GM18867 (cell line): ENCODE measurements at regions not wholly inside any gene's neighbourhood (a gene's known extent, or its start where the extent isn't known, plus 50 kb on each side); places are given as distances from the start of the nearest gene placed in this dataset.

Experiments
- ATAC-seq: cut with Tn5 transposase; IDR thresholded peaks from one replicate; pipeline ENCODE4 v1.9.1; 2021; ENCODE audit warnings: mild to moderate bottlenecking, moderate library complexity; ENCODE audit not compliant: unreplicated experiment

- no peak for ATAC-seq
Measured at GRCh38 chrX:39740078-39740477, 357.7 kb downstream of the BCOR start.

GRCh38 chrX:39741904-39742303 lies 355.9 kb downstream of the BCOR start:
- no peak for ATAC-seq

GRCh38 chrX:39745818-39746217 lies 351.9 kb downstream of the BCOR start:
- no peak for ATAC-seq

GRCh38 chrX:39749135-39749534 lies 348.6 kb downstream of the BCOR start:
- no peak for ATAC-seq

- ATAC-seq: no peak
Measured at GRCh38 chrX:39749728-39750127, 348.0 kb downstream of the BCOR start.

- no peak for ATAC-seq
Measured at GRCh38 chrX:39750256-39750790, 347.4 kb downstream of the BCOR start.

GRCh38 chrX:39750848-39751247 lies 346.9 kb downstream of the BCOR start:
- ATAC-seq: no peak

GRCh38 chrX:39752815-39753214 lies 344.9 kb downstream of the BCOR start:
- no peak for ATAC-seq

GRCh38 chrX:39753293-39753996 lies 344.3 kb downstream of the BCOR start:
- no peak for ATAC-seq

GRCh38 chrX:39755143-39756032 lies 342.4 kb downstream of the BCOR start:
- no peak for ATAC-seq

- no peak for ATAC-seq
Measured at GRCh38 chrX:39756086-39756883, 341.5 kb downstream of the BCOR start.

GRCh38 chrX:39757971-39758370 lies 339.8 kb downstream of the BCOR start:
- no peak for ATAC-seq

- ATAC-seq: no peak
Measured at GRCh38 chrX:39758791-39759525, 338.8 kb downstream of the BCOR start.

- ATAC-seq: no peak
Measured at GRCh38 chrX:39759526-39760224, 338.1 kb downstream of the BCOR start.

- no peak for ATAC-seq
Measured at GRCh38 chrX:39760930-39761329, 336.8 kb downstream of the BCOR start.

GRCh38 chrX:39762266-39762841 lies 335.4 kb downstream of the BCOR start:
- no peak for ATAC-seq

GRCh38 chrX:39764441-39764914 lies 333.3 kb downstream of the BCOR start:
- ATAC-seq: no peak

- no peak for ATAC-seq
Measured at GRCh38 chrX:39765327-39765726, 332.4 kb downstream of the BCOR start.

GRCh38 chrX:39766085-39766726 lies 331.6 kb downstream of the BCOR start:
- ATAC-seq: peak; percentile 40
